Gastrocnemius medialis (tissue), 4 donors: ENCODE measurements at regions not wholly inside any gene's neighbourhood (a gene's known extent, or its start where the extent isn't known, plus 50 kb on each side); places are given as distances from the start of the nearest gene placed in this dataset.

Experiments used
- ATAC-seq, 2 donors: fragments of 150-250 bp; one replicate each; pipeline ENCODE4 v1.9.1; 2016
- DNase-seq, 2 donors: peaks; one replicate each; pipeline ENCODE4 v3.0.0-alpha.2; 2019
- H3K27ac ChIP-seq, 4 donors: fragments of 200-600 bp; sonication (generic); 1 replicate in 1 of 4; 2 replicates in 3 of 4; pipeline ENCODE4 v1.5.1; 2016 to 2018; ENCODE audit warnings: mild to moderate bottlenecking in 2 of 4, moderate library complexity in 1 of 4
- H3K27me3 ChIP-seq, 3 donors: fragments of 200-600 bp; sonication (generic) in 2 of 3; 1 replicate in 1 of 3; 2 replicates in 2 of 3; pipeline versions ENCODE4 v1.5.1 to v1.6.0; 2016 to 2019; ENCODE audit warnings: mild to moderate bottlenecking in 1 of 3, moderate library complexity in 1 of 3
- H3K36me3 ChIP-seq, 2 donors: fragments of 200-600 bp; sonication (generic) in 1 of 2; one replicate each; pipeline ENCODE4 v1.5.1; 2017 to 2018
- H3K4me1 ChIP-seq, 2 donors: fragments of 200-600 bp; sonication (generic) in 1 of 2; one replicate each; pipeline ENCODE4 v1.5.1; 2016 to 2017; ENCODE audit warnings: mild to moderate bottlenecking in 2 of 2
- H3K4me3 ChIP-seq, 4 donors: fragments of 200-600 bp; sonication (generic) in 3 of 4; 1 replicate in 1 of 4; 2 replicates in 3 of 4; pipeline ENCODE4 v1.5.1; 2016 to 2019; ENCODE audit warnings: mild to moderate bottlenecking in 2 of 4
- H3K9me3 ChIP-seq, 3 donors: fragments of 200-600 bp; sonication (generic) in 2 of 3; 1 replicate in 1 of 3; 2 replicates in 2 of 3; pipeline ENCODE4 v1.5.1; 2016 to 2019
- POLR2A ChIP-seq, 2 donors: fragments of 450-650 bp; IDR thresholded peaks; one replicate each; pipeline ENCODE4 v1.6.1; 2017; ENCODE audit warnings: antibody characterized with exemption in 2 of 2, mild to moderate bottlenecking in 2 of 2, moderate library complexity in 2 of 2
- in situ Hi-C, 4 donors: fragments of 200-750 bp; cut with MboI; loops; one replicate each; pipeline versions ENCODE4 v1.15.0 to v1.8.0; 2017; ENCODE audit warnings: low sequenced_read_pairs in 4 of 4
- intact Hi-C: fragments of 100-400 bp; cut with DNase I; formaldehyde crosslinking; loops from one replicate; pipeline ENCODE4 v1.15.1; 2023; ENCODE audit warnings: low total_unique reads
- TF ChIP-seq, protein P1 (sequence below), 5 experiments: fragments of 450-650 bp in 3 of 5; fragments of 200-600 bp in 2 of 5; sonication (generic) in 2 of 5; IDR thresholded peaks in 4 of 5; conservative IDR thresholded peaks in 1 of 5; 1 replicate in 4 of 5; 2 replicates in 1 of 5; pipeline ENCODE4 v1.5.1; 2016 to 2019; ENCODE audit warnings: antibody characterized with exemption in 5 of 5, mild to moderate bottlenecking in 3 of 5, moderate library complexity in 3 of 5

DNA sequence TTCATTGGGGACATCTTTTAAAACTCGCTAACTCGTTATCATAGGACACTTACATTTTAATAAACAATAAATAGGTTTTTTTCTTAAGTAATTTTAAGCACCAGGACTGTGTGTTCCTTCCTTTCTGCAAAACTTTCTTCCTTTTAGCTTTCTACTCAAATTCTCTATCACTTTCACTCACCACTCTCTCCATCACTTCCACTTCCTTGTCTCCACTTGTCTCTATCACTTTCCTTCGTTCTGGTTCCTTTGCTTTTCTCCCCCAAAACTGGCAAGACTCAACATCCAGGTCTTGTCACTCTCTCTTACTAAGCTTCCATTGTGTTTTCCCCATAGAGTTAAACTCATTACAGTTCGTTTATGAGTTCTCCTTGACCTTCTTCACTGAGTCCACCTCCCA is 99.0 kb downstream of the ZPLD1 start:
- TF ChIP-seq, protein P1, sequence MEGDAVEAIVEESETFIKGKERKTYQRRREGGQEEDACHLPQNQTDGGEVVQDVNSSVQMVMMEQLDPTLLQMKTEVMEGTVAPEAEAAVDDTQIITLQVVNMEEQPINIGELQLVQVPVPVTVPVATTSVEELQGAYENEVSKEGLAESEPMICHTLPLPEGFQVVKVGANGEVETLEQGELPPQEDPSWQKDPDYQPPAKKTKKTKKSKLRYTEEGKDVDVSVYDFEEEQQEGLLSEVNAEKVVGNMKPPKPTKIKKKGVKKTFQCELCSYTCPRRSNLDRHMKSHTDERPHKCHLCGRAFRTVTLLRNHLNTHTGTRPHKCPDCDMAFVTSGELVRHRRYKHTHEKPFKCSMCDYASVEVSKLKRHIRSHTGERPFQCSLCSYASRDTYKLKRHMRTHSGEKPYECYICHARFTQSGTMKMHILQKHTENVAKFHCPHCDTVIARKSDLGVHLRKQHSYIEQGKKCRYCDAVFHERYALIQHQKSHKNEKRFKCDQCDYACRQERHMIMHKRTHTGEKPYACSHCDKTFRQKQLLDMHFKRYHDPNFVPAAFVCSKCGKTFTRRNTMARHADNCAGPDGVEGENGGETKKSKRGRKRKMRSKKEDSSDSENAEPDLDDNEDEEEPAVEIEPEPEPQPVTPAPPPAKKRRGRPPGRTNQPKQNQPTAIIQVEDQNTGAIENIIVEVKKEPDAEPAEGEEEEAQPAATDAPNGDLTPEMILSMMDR (IDR thresholded peaks at IDR 0.05 in 4 of 5, conservative IDR thresholded peaks at IDR 0.05 in 1 of 5), result no peak
- TF ChIP-seq POLR2A (IDR thresholded peaks at IDR 0.05), result no peak
- no peak for DNase-seq
- intact Hi-C loops, result no loop called here

DNA sequence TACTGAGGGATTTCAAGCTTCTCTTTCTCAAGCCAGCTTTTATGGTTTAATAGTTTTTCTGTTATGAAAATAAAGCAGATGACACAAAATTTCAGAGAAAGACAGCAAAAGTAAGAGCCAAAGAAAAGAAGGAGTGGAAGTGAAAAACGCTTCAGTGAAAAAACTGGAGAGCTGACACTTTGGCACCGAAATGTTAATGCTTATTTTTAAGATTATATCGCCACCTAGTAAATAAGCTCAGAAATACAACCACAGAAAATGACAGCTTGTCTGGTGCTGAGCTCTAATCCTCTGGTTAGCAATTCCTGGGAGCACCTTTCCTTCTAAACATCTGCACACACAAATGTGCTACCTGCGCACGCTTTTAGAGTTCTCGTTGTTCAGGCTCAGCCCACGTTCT is 101.6 kb downstream of the ZPLD1 start:
- Histone ChIP-seq H3K27me3 (peaks cover 0 to 3% (median 0%) of the 10 kb centered on the region in 3 donors), H3K4me3 (no peak overlapping the region), H3K4me1 (peaks cover 0 to 5% of the 10 kb centered on the region in 2 donors), H3K27ac (no peak overlapping the region), H3K9me3 (no peaks in the 10 kb centered on the region), H3K36me3 (no peaks in the 10 kb centered on the region)
- in situ Hi-C loops, result loop anchor here (5.0 to 25.0 kb wide), 5 partner anchors 302 to 732 kb away; no protein-coding TSS in a partner anchor
- DNase-seq (no peak), ATAC-seq (peak in 1 of 2 donors; percentile 58)
- TF ChIP-seq POLR2A (IDR thresholded peaks at IDR 0.05), result no peak
- TF ChIP-seq, protein P1 (IDR thresholded peaks at IDR 0.05 in 4 of 5, conservative IDR thresholded peaks at IDR 0.05 in 1 of 5), result peak in 3 of 5 experiments; percentile 13 to 37 (median 28)
- intact Hi-C loops, result loop anchor here (1.0 to 5.0 kb wide), 3 partner anchors 307 to 839 kb away; no protein-coding TSS in a partner anchor

More for the DNA sequence above, 99.0 kb downstream of the ZPLD1 start:
- Histone ChIP-seq H3K4me1 (peaks cover 0 to 5% of the 10 kb centered on the region in 2 donors), H3K9me3 (no peaks in the 10 kb centered on the region), H3K36me3 (no peaks in the 10 kb centered on the region), H3K27me3 (no peaks in the 10 kb centered on the region), H3K4me3 (no peak overlapping the region), H3K27ac (no peak overlapping the region)
- in situ Hi-C loops, result loop anchor here (10.0 to 25.0 kb wide), 3 partner anchors 299 to 729 kb away; no protein-coding TSS in a partner anchor
- no peak for ATAC-seq

DNA sequence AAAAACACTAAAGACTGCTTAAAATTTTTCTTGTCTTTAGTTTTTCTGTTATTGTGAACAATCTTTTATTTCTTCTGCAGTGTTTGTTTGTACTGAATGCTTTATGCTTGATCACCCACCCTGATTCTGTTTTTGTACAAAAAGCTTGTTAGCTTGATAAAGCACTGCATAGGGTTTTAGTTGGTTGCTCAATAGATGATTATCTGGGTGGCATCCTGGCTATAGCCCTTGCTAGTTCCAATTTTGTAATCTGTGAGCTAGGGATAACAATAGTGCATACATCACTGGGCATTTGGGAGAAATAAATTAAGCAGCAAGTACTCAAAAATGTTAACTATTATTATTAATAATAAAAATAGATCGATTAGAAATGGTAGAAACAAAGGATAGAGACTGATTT is 102.3 kb downstream of the ZPLD1 start:
- in situ Hi-C loops, result loop anchor here (5.0 to 25.0 kb wide), 5 partner anchors 302 to 732 kb away; no protein-coding TSS in a partner anchor
- DNase-seq, result no peak

DNA sequence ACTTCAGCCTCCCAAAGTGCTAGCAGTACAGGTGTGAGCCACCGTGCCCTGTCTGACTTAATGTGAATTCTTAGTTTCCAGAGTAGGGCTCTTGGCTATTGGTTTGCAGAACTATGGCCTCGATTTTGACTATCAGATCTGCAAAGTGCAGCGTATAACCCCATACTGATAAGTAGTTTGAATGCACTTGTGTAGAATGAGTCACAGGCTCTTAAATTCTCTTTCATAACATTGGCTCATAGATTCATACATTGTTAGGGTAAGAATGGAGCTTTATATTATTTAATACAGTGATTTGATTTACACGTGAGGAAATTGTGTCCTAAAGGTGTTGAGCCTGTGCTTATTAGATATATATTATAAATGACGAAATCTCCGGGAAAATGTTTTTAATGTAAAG is 109.9 kb downstream of the ZPLD1 start:
- no peak overlapping the region for H3K27ac ChIP-seq
- intact Hi-C loops, result no loop called here
- in situ Hi-C loops, result loop anchor here in 3 of 4 donors (25.0 kb wide), 1 partner anchor 732 kb away; no protein-coding TSS in a partner anchor

More for the DNA sequence above, 102.3 kb downstream of the ZPLD1 start:
- Histone ChIP-seq H3K9me3 (no peaks in the 10 kb centered on the region), H3K27ac (no peak overlapping the region), H3K4me1 (peaks cover 0 to 5% of the 10 kb centered on the region in 2 donors), H3K27me3 (peaks cover 0 to 3% (median 0%) of the 10 kb centered on the region in 3 donors), H3K36me3 (no peaks in the 10 kb centered on the region), H3K4me3 (no peak overlapping the region)
- no peak for TF ChIP-seq POLR2A (IDR thresholded peaks at IDR 0.05)
- TF ChIP-seq, protein P1 (IDR thresholded peaks at IDR 0.05 in 4 of 5, conservative IDR thresholded peaks at IDR 0.05 in 1 of 5), result no peak
- no peak for ATAC-seq
- intact Hi-C loops, result loop anchor here (5.0 kb wide), 2 partner anchors 725 to 840 kb away; no protein-coding TSS in a partner anchor

More for the DNA sequence above, 109.9 kb downstream of the ZPLD1 start:
- Histone ChIP-seq H3K36me3 (no peaks in the 10 kb centered on the region), H3K9me3 (no peaks in the 10 kb centered on the region), H3K4me3 (no peak overlapping the region), H3K27me3 (peaks cover 0 to 3% (median 0%) of the 10 kb centered on the region in 3 donors), H3K4me1 (no peaks in the 10 kb centered on the region)
- ATAC-seq (no peak), DNase-seq (no peak)
- no peak for TF ChIP-seq POLR2A (IDR thresholded peaks at IDR 0.05)
- TF ChIP-seq, protein P1 (IDR thresholded peaks at IDR 0.05 in 4 of 5, conservative IDR thresholded peaks at IDR 0.05 in 1 of 5), result no peak
